ENCODE measurements at regions not wholly inside any gene's neighbourhood (a gene's known extent, or its start where the extent isn't known, plus 50 kb on each side); places are given as distances from the start of the nearest gene placed in this dataset.

GRCh38 chr18:45164551-45164950, 450.7 kb upstream of the SLC14A2 start:
- TF ChIP-seq CTCF (IDR thresholded peaks at IDR 0.05) = no peak
- TF ChIP-seq POLR2A (IDR thresholded peaks at IDR 0.05) = no peak
- TF ChIP-seq EP300 (IDR thresholded peaks at IDR 0.05; ENCODE audit: low read depth) = no peak

Data from transverse colon (tissue), 3 donors.